ENCODE measurements at regions not wholly inside any gene's neighbourhood (a gene's known extent, or its start where the extent isn't known, plus 50 kb on each side); places are given as distances from the start of the nearest gene placed in this dataset.

- H3K9ac ChIP-seq (ENCODE audit: insufficient read depth, low read length, poor library complexity, severe bottlenecking) = no peak overlapping the region
- no peaks in the 10 kb centered on the region for H3K27me3 ChIP-seq (ENCODE audit: control insufficient read depth in 2 of 2, insufficient read depth in 2 of 2, low read length in 2 of 2)
- no peak overlapping the region for H3K4me3 ChIP-seq (replicated peaks in 1 of 3; ENCODE audit: low read depth in 2 of 3, low read length in 3 of 3)
- no peak for DNase-seq
- H3K9me3 ChIP-seq (replicated peaks in 1 of 2; ENCODE audit: control insufficient read depth in 1 of 2, insufficient read depth in 1 of 2, low read length in 2 of 2) = no peaks in the 10 kb centered on the region
- Mint-ChIP-seq H3K36me3 (no peaks in the 10 kb centered on the region), H3K9me3 (peaks cover 0 to 4% (median 3%) of the 10 kb centered on the region in 7 donors), H3K4me3 (no peak overlapping the region), H3K27ac (no peak overlapping the region), H3K4me1 (no peaks in the 10 kb centered on the region), H3K27me3 (ENCODE audit: low read depth in 3 of 3) (peaks cover 0 to 2% (median 0%) of the 10 kb centered on the region in 3 donors)
- TF ChIP-seq CTCF (IDR thresholded peaks at IDR 0.05) = no peak
- no peaks in the 10 kb centered on the region for H3K79me2 ChIP-seq (ENCODE audit: insufficient read depth, low read length)
- no peak overlapping the region for H2AFZ ChIP-seq (ENCODE audit: insufficient read depth, low read depth, low read length, poor library complexity, severe bottlenecking)
- no peak overlapping the region for H3K4me2 ChIP-seq (replicated peaks; ENCODE audit: extremely low read depth, low read length, poor library complexity, severe bottlenecking)
- H3K36me3 ChIP-seq (replicated peaks in 1 of 2; ENCODE audit: control insufficient read depth in 1 of 2, insufficient read depth in 2 of 2, low read length in 2 of 2) = no peaks in the 10 kb centered on the region
- no peak overlapping the region for H3K27ac ChIP-seq (ENCODE audit: low read depth in 1 of 2, low read length in 2 of 2)
- no peaks in the 10 kb centered on the region for H3K4me1 ChIP-seq (ENCODE audit: control insufficient read depth in 1 of 2, insufficient read depth in 2 of 2, low read length in 2 of 2)
- intact Hi-C loops (cut with micrococcal nuclease) = no loop called here
- WGBS (ENCODE audit: insufficient coverage) = no CpG with 5 or more reads among the region's 2 CpGs
- H4K20me1 ChIP-seq (ENCODE audit: insufficient read depth, low read length) = no peaks in the 10 kb centered on the region
Observed at GRCh38 chr5:6976971-6977370, 263.7 kb downstream of the TENT4A start.

- peaks cover 0 to 6% (median 2%) of the 10 kb centered on the region in 7 donors for H3K9me3 Mint-ChIP-seq
- H3K27ac Mint-ChIP-seq = no peak overlapping the region
- no peaks in the 10 kb centered on the region for H3K36me3 ChIP-seq (replicated peaks in 1 of 2; ENCODE audit: control insufficient read depth in 1 of 2, insufficient read depth in 2 of 2, low read length in 2 of 2)
- no peaks in the 10 kb centered on the region for H3K4me1 Mint-ChIP-seq
- no peak overlapping the region for H3K4me3 ChIP-seq (replicated peaks in 1 of 3; ENCODE audit: low read depth in 2 of 3, low read length in 3 of 3)
- H3K79me2 ChIP-seq (ENCODE audit: insufficient read depth, low read length) = no peaks in the 10 kb centered on the region
- H3K4me2 ChIP-seq (replicated peaks; ENCODE audit: extremely low read depth, low read length, poor library complexity, severe bottlenecking) = no peak overlapping the region
- TF ChIP-seq CTCF (IDR thresholded peaks at IDR 0.05) = no peak
- no peak for DNase-seq
- no peak overlapping the region for H3K9ac ChIP-seq (ENCODE audit: insufficient read depth, low read length, poor library complexity, severe bottlenecking)
- H3K4me1 ChIP-seq (ENCODE audit: control insufficient read depth in 1 of 2, insufficient read depth in 2 of 2, low read length in 2 of 2) = no peaks in the 10 kb centered on the region
- H3K27ac ChIP-seq (ENCODE audit: low read depth in 1 of 2, low read length in 2 of 2) = no peak overlapping the region
- H3K27me3 ChIP-seq (ENCODE audit: control insufficient read depth in 2 of 2, insufficient read depth in 2 of 2, low read length in 2 of 2) = no peaks in the 10 kb centered on the region
- H3K4me3 Mint-ChIP-seq = no peak overlapping the region
- H3K27me3 Mint-ChIP-seq (ENCODE audit: low read depth in 3 of 3) = peaks cover 0 to 2% (median 0%) of the 10 kb centered on the region in 3 donors
- intact Hi-C loops (cut with micrococcal nuclease) = no loop called here
- no peaks in the 10 kb centered on the region for H4K20me1 ChIP-seq (ENCODE audit: insufficient read depth, low read length)
- H3K36me3 Mint-ChIP-seq = no peaks in the 10 kb centered on the region
- H3K9me3 ChIP-seq (replicated peaks in 1 of 2; ENCODE audit: control insufficient read depth in 1 of 2, insufficient read depth in 1 of 2, low read length in 2 of 2) = peaks cover 0 to 4% of the 10 kb centered on the region in 2 donors
- H2AFZ ChIP-seq (ENCODE audit: insufficient read depth, low read depth, low read length, poor library complexity, severe bottlenecking) = no peak overlapping the region
Observed at GRCh38 chr5:6979061-6979460, 265.8 kb downstream of the TENT4A start.
